Hepatocyte (in vitro differentiated cells): ENCODE measurements at regions not wholly inside any gene's neighbourhood (a gene's known extent, or its start where the extent isn't known, plus 50 kb on each side); places are given as distances from the start of the nearest gene placed in this dataset.
"Not testable (repeated sequence)": the region's sequence is repeated elsewhere in the genome, so short reads cannot be mapped to it uniquely, and the experiment has no call there.

ENCODE experiments used
- DNase-seq: peaks from one replicate; pipeline ENCODE4 v3.0.0-alpha.2; 2016; ENCODE audit warnings: low spot score
- H2AFZ ChIP-seq: fragments of 200-600 bp; sonication (generic); 2 replicates; pipeline ENCODE4 v1.6.0; 2016; ENCODE audit warnings: antibody characterized with exemption, mild to moderate bottlenecking
- H3K27ac ChIP-seq: fragments of 200-600 bp; sonication (generic); 2 replicates; pipeline ENCODE4 v1.5.1; 2016; ENCODE audit warnings: mild to moderate bottlenecking
- H3K27me3 ChIP-seq: fragments of 200-600 bp; sonication (generic); 2 replicates; pipeline ENCODE4 v1.6.1; 2016
- H3K36me3 ChIP-seq: fragments of 200-600 bp; sonication (generic); replicated peaks from 2 replicates; pipeline ENCODE4 v1.5.1; 2016; ENCODE audit warnings: low read depth; ENCODE audit not compliant: insufficient read depth
- H3K4me1 ChIP-seq: fragments of 200-600 bp; sonication (generic); 2 replicates; pipeline ENCODE4 v1.5.1; 2016; ENCODE audit warnings: mild to moderate bottlenecking, moderate library complexity; ENCODE audit not compliant: insufficient read depth
- H3K4me2 ChIP-seq: fragments of 200-600 bp; sonication (generic); 2 replicates; pipeline ENCODE4 v1.6.0; 2016
- H3K4me3 ChIP-seq: fragments of 200-600 bp; sonication (generic); 2 replicates; pipeline ENCODE4 v1.5.1; 2016; ENCODE audit warnings: mild to moderate bottlenecking
- H3K79me2 ChIP-seq: fragments of 200-600 bp; sonication (generic); 2 replicates; pipeline ENCODE4 v1.6.0; 2017; ENCODE audit warnings: mild to moderate bottlenecking
- H3K9me2 ChIP-seq: fragments of 200-600 bp; sonication (generic); replicated peaks from 2 replicates; pipeline ENCODE4 v1.6.0; 2017; ENCODE audit warnings: mild to moderate bottlenecking; ENCODE audit not compliant: insufficient read depth
- H3K9me3 ChIP-seq: fragments of 200-600 bp; sonication (generic); 2 replicates; pipeline ENCODE4 v1.5.1; 2016; ENCODE audit warnings: low read depth, mild to moderate bottlenecking
- H4K20me1 ChIP-seq: fragments of 200-600 bp; sonication (generic); 2 replicates; pipeline ENCODE4 v1.6.0; 2016; ENCODE audit warnings: mild to moderate bottlenecking; ENCODE audit not compliant: insufficient read depth, poor library complexity, severe bottlenecking
- EZH2 ChIP-seq: fragments of 200-600 bp; sonication (generic); IDR thresholded peaks from 2 replicates; pipeline ENCODE4 v1.6.1; 2016; ENCODE audit warnings: antibody characterized with exemption, mild to moderate bottlenecking, borderline replicate concordance
- EZH2phosphoT487 ChIP-seq: fragments of 200-600 bp; sonication (generic); IDR thresholded peaks from one replicate; pipeline ENCODE4 v1.6.1; 2018; ENCODE audit warnings: antibody characterized with exemption, mild to moderate bottlenecking, low read depth, moderate library complexity; ENCODE audit not compliant: unreplicated experiment, severe bottlenecking
- WGBS: methylation state at CpG from one replicate; pipeline ENCODE4 v1.1.6; 2016; ENCODE audit warnings: low lambda C conversion rate; ENCODE audit errors: missing lambda C conversion rate; 5-methylcytosine and 5-hydroxymethylcytosine counted together
- TF ChIP-seq, protein P1 (sequence below): fragments of 200-600 bp; sonication (generic); IDR thresholded peaks from 2 replicates; pipeline ENCODE4 v1.5.1; 2016; ENCODE audit warnings: antibody characterized with exemption, mild to moderate bottlenecking; ENCODE audit not compliant: poor library complexity

DNA sequence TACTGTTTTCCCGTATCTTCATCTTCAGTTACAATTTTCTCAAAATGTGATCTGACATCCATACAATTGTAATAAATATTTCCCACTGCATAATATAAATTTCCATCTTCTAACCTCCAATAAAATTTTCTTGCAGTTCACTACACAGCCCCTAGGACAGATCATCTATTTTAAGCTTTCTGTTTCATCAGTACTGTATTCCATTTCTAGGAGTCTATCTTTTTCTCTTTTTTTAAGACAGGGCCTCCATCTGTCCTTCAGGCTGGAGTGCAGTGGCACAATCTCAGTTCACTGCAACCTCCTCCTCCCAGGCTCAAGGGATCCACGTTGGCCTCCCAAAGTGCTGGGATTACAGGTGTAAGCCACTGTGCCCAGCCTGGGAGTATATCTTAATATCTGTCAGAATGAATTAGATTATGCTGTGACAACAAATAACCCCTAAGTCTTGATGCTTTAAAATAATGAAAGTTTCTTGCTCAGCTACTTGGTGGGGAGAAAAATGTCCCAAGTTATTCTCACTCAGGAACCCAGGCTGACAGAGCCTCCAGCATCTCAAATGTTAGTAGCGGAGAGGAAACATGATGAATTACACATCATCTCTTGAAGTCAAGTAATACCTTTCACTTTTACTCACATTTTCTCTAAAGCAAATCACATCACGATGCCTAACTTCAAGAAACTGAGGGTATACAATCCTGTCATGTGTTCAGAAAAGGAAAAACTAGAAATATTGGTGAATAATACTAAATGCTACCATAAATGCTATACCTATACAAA, 92.2 kb downstream of the BUD13 start:
- no peaks in the 10 kb centered on the region for H3K9me3 ChIP-seq
- WGBS = 81% methylated on average over 4 of the region's 4 CpGs
- H3K27ac ChIP-seq = no peak overlapping the region
- no peaks in the 10 kb centered on the region for H3K9me2 ChIP-seq
- DNase-seq = no peak
- H3K4me1 ChIP-seq = no peaks in the 10 kb centered on the region
- H3K27me3 ChIP-seq = peaks cover 6% of the 10 kb centered on the region
- TF ChIP-seq, protein P1, sequence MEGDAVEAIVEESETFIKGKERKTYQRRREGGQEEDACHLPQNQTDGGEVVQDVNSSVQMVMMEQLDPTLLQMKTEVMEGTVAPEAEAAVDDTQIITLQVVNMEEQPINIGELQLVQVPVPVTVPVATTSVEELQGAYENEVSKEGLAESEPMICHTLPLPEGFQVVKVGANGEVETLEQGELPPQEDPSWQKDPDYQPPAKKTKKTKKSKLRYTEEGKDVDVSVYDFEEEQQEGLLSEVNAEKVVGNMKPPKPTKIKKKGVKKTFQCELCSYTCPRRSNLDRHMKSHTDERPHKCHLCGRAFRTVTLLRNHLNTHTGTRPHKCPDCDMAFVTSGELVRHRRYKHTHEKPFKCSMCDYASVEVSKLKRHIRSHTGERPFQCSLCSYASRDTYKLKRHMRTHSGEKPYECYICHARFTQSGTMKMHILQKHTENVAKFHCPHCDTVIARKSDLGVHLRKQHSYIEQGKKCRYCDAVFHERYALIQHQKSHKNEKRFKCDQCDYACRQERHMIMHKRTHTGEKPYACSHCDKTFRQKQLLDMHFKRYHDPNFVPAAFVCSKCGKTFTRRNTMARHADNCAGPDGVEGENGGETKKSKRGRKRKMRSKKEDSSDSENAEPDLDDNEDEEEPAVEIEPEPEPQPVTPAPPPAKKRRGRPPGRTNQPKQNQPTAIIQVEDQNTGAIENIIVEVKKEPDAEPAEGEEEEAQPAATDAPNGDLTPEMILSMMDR = no peak
- TF ChIP-seq EZH2phosphoT487 = no peak
- TF ChIP-seq EZH2 = no peak
- H3K79me2 ChIP-seq = no peaks in the 10 kb centered on the region
- H4K20me1 ChIP-seq = no peaks in the 10 kb centered on the region
- no peak overlapping the region for H3K4me3 ChIP-seq
- no peak overlapping the region for H3K4me2 ChIP-seq
- no peak overlapping the region for H2AFZ ChIP-seq
- no peaks in the 10 kb centered on the region for H3K36me3 ChIP-seq

DNA sequence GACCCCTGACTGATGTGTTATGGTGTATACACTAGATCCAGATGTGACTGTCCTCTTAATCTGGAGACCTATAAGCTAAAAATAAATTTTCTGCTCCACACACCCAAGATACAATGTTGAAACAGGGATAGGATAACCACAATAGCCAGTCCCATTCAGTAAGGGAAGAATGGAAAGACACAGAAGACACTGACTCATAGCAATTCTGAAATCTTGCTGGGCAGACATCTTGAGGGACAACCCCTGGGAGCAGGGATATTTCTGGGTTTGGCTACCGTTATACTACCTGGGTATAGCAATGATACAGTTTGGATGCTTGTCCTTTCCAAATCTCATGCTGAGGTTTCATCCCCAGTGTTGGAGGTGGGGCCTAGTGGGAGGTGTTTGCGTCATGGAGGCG, 93.9 kb downstream of the BUD13 start:
- Histone ChIP-seq H3K4me1 (no peaks in the 10 kb centered on the region), H3K9me2 (no peaks in the 10 kb centered on the region), H3K27ac (no peak overlapping the region), H3K4me3 (no peak overlapping the region), H4K20me1 (no peaks in the 10 kb centered on the region), H3K4me2 (no peak overlapping the region), H3K36me3 (no peaks in the 10 kb centered on the region), H3K9me3 (no peaks in the 10 kb centered on the region), H3K27me3 (peaks cover 6% of the 10 kb centered on the region), H3K79me2 (no peaks in the 10 kb centered on the region), H2AFZ (no peak overlapping the region)
- no peak for TF ChIP-seq EZH2
- DNase-seq = no peak
- WGBS = 94% methylated on average over 3 of the region's 3 CpGs

DNA sequence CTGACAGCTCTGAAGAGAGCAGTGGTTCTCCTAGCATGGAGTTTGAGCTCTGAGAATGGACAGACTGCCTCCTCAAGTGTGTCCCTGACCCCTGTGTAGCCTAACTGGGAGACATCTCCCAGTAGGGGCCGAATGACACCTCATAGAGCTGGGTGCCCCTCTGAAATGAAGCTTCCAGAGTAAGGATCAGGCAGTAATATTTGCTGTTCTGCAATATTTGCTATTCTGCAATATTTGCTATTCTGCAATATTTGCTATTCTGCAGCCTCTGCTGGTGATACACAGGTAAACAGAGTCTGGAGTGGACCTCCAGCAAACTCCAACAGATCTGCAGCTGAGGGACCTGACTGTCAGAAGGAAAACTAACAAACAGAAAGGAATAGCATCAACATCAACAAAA, 105.5 kb downstream of the BUD13 start:
- H3K4me2 ChIP-seq, H3K27me3 ChIP-seq, H2AFZ ChIP-seq, H3K27ac ChIP-seq, H3K4me3 ChIP-seq, H3K79me2 ChIP-seq, H4K20me1 ChIP-seq, H3K36me3 ChIP-seq, H3K9me3 ChIP-seq, H3K9me2 ChIP-seq, H3K4me1 ChIP-seq, DNase-seq: not testable (repeated sequence)
- WGBS = 59% methylated on average over 1 of the region's 1 CpG

DNA sequence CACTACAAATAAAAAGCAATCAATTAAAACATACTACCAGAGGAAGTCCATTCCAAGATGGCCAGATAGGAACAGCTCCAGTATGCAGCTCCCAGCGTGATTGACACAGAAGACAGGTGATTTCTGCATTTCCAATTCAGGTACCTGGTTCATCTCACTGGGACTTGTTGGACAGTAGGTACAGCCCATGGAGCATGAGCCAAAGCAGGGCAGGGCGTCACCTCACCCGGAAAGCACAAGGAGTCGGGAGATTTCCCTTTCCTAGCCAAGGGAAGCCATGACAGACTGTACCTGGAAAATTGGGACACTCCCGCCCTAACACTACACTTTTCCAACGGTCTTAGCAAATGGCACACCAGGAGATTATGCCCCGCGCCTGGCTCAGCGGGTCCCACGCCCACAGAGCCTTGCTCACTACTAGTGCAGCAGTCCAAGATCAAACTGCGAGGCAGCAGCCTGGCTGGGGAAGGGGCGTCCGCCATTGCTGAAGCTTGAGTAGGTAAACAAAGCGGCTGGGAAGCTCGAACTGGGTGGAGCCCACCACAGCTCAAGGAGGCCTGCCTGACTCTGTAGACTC, 106.0 kb downstream of the BUD13 start:
- H3K27ac ChIP-seq, H3K4me1 ChIP-seq, DNase-seq, H3K9me2 ChIP-seq, H3K79me2 ChIP-seq, H3K4me3 ChIP-seq, H3K27me3 ChIP-seq, H3K36me3 ChIP-seq, H2AFZ ChIP-seq, H3K4me2 ChIP-seq, H4K20me1 ChIP-seq, H3K9me3 ChIP-seq: not testable (repeated sequence)
- 89% methylated on average over 15 of the region's 15 CpGs for WGBS

DNA sequence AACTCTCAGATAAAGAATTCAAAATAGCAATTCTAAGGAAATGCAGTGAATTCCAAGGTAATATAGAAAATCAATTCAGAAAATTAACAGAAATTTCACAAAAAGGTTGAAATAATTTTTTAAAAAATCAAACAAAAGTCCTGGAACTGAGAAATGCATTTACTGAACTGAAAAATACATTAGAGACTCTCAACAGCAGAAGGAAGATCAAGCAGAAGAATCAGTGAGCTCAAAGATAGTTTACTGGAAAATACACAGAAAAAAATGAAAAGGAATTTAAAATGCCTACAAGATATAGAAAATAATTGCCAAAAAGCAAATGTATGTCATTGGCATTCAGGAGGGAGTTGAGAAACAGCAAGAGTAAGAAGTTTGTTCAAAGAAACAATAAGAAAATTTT, 107.3 kb downstream of the BUD13 start:
- Histone ChIP-seq H3K4me1 (peaks cover 6% of the 10 kb centered on the region), H3K9me3 (no peaks in the 10 kb centered on the region), H3K36me3 (no peaks in the 10 kb centered on the region), H4K20me1 (no peaks in the 10 kb centered on the region), H3K9me2 (no peaks in the 10 kb centered on the region), H3K27me3 (peaks cover 3% of the 10 kb centered on the region), H3K4me2 (no peak overlapping the region), H3K4me3 (no peak overlapping the region), H3K79me2 (no peaks in the 10 kb centered on the region), H2AFZ (no peak overlapping the region), H3K27ac (no peak overlapping the region)
- TF ChIP-seq, protein P1 = no peak
- TF ChIP-seq EZH2 (no peak), EZH2phosphoT487 (no peak)
- no peak for DNase-seq
